DMS153 (cell line): ENCODE measurements at regions not wholly inside any gene's neighbourhood (a gene's known extent, or its start where the extent isn't known, plus 50 kb on each side); places are given as distances from the start of the nearest gene placed in this dataset.

Source experiments
- DNase-seq: peaks from one replicate; lab custom pipeline; 2025; lab: John Stamatoyannopoulos, UW

GRCh38 chr5:135702191-135702590 lies 123.4 kb upstream of the CXCL14 start:
- no peak for DNase-seq

GRCh38 chr5:135700731-135701130 lies 121.9 kb upstream of the CXCL14 start:
- no peak for DNase-seq

DNA sequence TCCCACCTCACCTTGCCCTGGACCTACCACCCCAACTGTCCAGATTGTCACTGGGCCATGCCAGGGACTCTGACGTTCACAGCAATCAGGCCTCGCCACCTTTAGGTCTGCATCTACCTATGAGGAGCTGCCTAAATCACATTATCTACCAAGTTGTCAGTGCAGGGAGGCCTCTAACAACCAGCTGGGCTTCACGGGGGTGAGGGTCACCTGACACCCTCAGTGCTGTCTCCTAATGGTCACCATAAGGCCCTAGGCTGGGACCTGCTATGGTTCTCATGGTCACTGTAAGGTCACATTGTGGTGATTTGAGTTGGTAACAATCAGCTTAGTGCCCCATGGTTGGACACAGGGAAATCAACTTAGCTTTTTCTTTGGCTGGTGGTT lies 119.2 kb upstream of the CXCL14 start:
- DNase-seq: no peak

DNA sequence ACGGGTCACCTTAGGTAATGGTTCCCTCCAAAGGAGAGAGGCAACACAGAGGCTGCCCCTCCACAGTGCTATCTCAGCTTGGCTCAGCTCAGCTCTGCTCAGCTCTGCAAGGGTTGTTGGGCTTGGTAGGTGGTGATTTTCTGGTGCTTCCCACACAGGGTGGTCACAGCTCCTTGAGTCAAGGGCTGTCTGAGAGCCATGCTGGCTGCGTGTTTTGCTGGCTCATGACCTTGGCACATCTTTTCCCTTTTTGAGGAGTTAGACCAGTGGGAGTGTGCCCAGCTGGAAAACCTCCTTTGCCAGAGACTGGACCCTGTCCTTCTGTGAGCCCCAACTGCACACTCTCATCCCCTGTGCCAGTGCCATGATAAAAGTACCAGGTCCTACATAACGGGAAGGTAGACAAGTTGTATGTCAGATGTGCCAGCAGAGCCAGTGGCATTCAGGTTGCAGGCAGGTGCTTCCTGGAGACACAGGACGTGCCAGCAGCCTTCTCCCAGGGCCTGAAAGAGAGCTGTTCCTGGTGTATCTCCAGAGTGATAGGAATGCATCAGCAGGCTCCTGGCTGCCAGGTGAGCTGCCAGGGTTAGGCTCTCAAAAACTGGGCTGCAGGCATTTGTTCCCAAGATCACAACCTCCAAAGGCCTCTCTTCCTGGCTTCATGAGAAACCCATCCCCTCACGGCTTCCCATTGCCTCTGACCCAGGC lies 118.6 kb upstream of the CXCL14 start:
- no peak for DNase-seq

DNA sequence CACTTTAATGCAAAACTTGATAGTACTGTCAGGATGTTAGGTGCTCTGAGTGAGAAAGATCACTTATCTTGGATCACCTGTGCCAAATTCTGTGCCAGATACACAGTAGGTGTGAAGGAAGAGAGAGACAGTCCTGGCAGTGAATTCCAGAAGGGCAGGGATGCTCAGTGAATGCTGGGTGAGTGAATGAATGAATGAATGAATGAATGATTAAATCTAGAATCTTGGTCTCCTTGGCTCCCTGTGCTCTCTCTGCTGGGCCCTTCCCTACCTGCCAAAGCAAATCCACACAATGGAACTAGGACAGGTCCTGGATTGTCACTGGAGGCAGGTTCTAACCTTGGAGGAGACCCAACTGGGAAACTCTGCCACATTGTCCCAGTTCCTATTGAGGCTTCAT lies 117.5 kb upstream of the CXCL14 start:
- no peak for DNase-seq

DNA sequence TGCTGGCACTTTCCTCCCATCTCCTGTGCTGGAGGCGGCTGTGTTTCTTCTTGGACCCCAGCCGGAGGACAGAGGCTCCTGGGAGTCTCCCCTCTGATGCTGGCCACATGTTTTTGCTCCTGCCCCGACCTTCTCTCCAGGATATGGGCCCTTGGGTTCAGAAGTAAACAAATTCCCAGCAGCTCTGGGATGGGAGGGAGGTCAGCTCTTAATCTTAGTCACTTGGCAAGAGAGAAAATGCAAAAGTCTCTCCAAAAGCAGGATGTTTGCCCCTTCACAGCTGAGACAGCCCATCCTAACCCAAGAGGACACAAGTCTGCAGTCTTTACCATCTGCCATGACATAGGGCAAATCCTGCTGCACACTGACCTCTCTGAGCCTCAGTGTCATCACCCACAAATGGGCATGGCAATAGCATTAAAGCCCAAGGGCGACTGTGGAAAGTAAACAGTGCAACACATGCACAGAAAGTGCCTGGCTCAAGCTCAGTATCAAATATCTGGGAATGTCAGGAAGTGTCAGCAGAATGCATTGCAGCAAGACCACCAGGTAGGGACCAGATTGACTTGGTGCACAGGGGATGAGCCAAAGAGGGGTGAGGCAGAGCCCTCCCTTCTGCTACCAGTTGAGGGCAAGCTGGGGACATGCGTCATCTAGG lies 117.0 kb upstream of the CXCL14 start:
- no peak for DNase-seq

GRCh38 chr5:135694906-135695305 lies 116.1 kb upstream of the CXCL14 start:
- no peak for DNase-seq

- DNase-seq: no peak
Measured at GRCh38 chr5:135694012-135694411, 115.2 kb upstream of the CXCL14 start.

DNA sequence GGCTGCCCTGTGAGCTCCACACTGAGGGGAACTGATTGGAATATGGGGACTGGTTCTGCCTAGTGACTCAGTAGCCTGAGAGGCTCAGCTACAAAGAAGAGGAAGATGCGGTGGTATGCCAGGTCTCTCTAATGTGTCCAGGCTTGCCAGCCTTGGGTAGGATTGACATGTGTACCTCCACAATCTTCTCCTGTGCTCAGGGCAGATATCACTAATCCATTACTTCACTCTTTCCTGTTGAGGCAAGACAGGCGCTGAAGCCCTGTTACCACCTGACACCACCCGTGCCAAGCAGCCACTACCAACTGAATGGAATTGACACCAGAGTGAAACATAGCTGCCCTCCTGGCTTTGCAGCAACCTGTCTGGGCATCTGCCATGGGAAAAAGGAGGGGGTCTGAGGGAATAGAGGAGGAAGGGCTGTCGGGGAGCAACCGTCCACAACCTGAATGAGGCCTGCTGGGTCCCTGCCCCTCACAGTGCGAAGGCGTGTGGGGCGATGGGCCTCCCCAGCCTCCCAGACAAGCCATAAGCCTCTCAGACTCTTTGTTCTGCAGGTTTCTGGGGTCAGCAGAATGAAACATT lies 114.7 kb upstream of the CXCL14 start:
- no peak for DNase-seq

GRCh38 chr5:135691044-135691443 lies 112.3 kb upstream of the CXCL14 start:
- DNase-seq: no peak

DNA sequence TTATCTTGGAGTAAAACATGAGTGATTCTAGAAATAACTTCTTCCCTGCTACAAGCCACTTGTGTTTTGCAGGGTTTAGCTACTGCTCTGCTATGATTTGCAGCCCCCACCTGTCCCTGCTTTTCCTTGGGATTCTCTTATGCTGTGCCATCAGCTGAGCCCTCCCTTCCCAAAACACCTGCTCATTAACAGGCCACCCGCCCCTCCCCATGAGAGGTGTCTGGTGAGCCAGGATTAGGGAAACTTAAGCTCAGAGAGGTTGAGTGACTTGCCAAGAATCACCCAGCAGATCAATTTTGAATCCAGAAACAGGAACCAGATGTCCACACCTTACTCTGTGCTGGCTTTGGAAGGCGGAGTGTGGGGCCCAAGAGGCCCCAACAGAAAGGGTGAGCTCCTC lies 111.7 kb upstream of the CXCL14 start:
- DNase-seq: no peak

DNA sequence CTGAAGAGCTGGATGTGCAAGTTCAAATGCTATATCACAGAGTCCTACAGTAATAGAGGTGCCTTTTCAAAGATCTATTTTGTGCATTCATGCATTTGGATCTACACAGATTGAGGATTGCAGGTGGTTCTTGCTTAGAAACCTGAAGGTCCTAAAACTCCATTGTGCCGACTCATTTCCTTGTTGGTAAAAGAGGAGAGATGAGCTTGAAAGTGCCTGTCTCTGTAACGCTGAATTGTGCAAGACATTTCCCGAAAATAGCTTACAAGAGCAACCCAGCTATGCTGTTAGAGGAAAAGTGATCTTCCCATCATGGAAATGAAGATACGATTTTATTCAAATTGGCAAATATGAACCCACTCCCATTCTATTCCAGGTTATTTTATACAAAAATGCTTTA lies 110.7 kb upstream of the CXCL14 start:
- no peak for DNase-seq

DNA sequence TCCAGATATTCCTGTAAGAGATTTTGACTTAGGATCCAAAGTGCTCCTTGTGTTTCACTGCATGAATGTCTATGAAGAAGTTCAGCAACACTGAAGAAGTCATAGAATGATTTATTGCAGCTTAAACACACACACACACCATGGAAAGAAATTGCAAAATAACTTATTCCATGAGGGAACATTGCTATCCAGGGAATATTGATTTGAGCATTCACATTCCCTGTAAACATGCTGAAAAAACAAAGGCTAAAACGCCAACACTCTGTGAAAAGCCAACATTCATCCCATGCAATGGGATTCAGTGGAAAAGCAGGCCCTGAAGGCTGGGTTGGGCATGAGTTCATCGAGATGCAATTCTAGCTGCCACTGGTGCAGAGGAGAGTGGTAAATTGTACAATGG lies 109.6 kb upstream of the CXCL14 start:
- DNase-seq: no peak

GRCh38 chr5:135683189-135683588 lies 104.4 kb upstream of the CXCL14 start:
- DNase-seq: no peak

DNA sequence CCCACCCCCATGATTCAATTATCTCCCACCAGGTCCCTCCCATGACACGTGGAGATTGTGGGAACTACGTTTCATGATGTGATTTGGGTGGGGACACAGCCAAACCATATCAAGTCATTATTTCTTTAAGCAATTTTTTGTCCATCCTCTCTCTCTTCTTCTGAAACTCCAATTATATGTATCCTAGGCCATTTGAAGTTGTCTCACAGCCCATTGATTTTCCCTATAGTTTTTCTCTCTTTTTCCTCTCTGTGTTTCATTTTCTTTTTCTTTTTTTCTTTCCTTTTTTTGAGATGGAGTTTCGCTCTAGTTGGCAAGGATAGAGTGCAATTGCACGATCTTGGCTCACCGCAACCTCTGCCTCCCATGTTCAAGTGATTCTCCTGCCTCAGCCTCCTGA lies 101.9 kb upstream of the CXCL14 start:
- DNase-seq: no peak

DNA sequence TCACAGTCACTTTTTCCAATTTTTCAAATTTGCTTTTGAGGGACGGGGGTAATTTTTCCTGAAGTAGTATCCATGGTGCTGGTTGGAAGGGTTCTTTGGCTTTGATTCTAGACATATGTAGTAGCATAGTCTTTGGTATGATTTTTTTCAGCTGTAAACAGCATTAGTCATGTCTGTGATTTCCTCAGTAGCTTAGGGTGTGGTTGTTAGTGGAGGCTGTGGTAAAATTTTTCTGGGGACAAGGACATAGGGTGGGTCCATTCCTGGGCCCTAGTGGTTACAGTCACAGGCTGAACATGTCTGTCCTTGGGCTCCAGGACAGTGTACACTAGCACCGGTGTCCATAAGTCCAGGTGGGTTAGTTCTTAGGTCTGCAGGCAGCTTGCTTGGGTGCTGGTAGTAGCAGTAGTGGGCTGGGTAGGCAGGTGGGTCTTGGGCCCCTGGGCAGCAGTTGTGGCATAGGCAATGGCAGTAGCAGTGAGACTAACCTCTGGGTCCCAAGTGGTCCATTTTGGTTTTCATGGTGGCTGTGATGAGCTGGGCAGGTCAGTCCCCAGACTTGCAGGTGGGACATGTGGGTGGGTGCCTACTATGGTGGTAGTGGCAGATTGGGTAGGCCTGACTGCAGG lies 100.0 kb upstream of the CXCL14 start:
- no peak for DNase-seq

DNA sequence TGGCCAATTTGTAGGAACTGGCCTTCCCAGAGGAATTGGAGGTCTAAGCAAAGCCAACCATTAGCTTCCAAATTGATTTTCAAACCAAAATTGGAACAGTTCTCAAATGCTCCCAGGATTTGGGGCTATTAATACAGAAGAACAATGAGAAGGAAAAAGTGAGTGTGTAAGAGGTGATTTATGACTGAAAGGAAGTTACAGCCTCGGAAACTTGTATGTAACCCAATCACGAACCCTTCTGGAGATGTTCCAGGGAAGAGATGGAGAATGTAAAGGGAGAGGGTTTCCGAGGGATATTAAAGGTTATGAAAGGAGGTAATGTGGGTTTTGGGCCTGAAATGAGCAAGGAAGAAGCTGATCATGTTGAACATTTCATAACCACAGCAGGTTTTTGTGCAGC lies 93.2 kb upstream of the CXCL14 start:
- DNase-seq: no peak

- no peak for DNase-seq
Measured at GRCh38 chr5:135671052-135671705, 92.4 kb upstream of the CXCL14 start.

DNA sequence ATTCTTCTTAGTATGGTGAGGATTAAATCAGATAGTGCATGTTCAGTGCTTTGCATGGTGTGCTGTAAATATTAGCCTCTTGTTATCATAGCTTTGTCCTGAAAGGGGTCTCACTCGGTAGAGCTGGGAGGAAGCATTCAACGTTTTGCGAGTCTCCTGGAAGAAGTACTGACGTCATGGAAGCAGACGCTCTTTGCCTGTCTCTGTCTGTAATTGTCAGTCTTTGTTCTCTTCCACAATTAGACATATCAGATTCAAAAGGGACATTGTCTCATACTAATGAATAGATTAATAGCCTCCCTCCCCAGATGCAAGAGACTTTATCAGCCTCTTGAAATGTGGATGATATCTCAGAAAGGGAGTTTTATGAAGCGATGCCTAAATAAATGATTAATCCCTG lies 91.8 kb upstream of the CXCL14 start:
- no peak for DNase-seq

DNA sequence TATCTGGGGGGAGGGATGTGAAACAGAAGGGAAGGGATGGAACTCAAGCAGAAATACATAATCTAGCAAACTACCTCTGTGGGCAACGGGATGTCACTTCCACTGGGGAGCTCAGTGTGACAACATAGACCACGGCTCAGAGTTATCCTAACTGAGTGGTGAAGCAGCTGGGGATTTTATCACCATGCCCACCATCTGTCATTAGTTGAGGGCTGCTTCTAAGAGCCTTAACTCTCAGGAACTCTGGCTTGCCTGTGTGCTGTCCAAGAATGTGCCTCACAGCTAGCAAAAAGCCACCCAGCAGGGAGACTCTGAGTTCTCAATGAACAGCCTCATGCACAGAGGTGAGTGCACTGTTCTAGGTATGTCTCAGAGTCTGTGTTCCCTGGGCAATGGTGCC lies 90.6 kb upstream of the CXCL14 start:
- DNase-seq: no peak

DNA sequence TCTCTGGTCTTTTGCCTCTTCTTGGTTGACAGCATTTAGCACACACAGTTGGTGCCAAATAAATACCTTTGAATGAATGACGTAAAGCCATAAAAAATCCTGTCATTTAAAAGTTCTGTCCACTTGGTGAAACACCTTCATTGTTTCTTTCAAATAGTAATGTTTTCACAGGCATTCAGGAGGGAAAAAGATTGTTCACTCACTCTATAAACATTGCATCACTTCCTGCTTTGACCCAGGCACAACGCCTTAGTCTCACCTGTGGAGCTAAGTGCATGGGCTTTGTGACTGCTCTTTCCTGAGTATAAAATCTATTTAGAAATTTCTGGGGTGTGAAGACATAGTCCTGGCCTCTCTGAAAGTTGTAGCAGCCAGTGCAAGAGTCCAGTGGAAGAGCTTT lies 88.9 kb upstream of the CXCL14 start:
- peak; percentile 16 for DNase-seq

GRCh38 chr5:135667204-135667603 lies 88.4 kb upstream of the CXCL14 start:
- no peak for DNase-seq

DNA sequence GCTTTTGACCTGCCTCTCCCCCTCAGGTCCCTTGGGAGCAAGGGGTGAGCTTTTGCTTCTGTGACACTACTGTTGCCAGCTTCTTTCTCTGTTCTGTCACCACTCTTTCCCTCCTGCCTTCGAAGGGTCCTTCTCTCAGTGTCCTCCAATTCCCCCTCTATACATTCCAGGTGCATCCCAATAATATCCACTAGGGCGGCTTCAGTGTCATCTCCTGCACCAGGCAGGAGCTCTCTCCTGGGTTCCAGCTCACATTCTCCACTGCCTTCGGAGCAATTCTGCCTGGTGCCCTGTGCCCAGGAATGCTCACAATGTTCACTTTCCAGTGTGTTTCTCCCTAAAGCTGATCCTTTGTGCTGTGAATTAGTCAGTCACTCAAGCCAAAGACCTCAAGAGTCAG lies 83.9 kb upstream of the CXCL14 start:
- no peak for DNase-seq
